Fibroblast of lung (primary cell): ENCODE measurements at regions not wholly inside any gene's neighbourhood (a gene's known extent, or its start where the extent isn't known, plus 50 kb on each side); places are given as distances from the start of the nearest gene placed in this dataset.

ENCODE experiments used
- DNase-seq, 2 donors: peaks; one replicate each; pipeline versions ENCODE4 v3.0.0 to v3.0.0-alpha.2; 2010; ENCODE audit warnings: low read depth in 2 of 2
- H2AFZ ChIP-seq: 2 replicates; pipeline ENCODE4 v1.5.1; 2012; ENCODE audit warnings: low read length, control low read depth, inconsistent platforms
- H3K27ac ChIP-seq: 2 replicates; pipeline ENCODE4 v1.5.1; 2011; ENCODE audit warnings: low read length, control low read depth; ENCODE audit not compliant: insufficient read depth
- H3K27me3 ChIP-seq: 2 replicates; pipeline ENCODE4 v1.5.1; 2011; ENCODE audit warnings: mild to moderate bottlenecking, low read length; ENCODE audit not compliant: control insufficient read depth, insufficient read depth
- H3K36me3 ChIP-seq: 2 replicates; pipeline ENCODE4 v1.5.1; 2011; ENCODE audit warnings: low read length; ENCODE audit not compliant: control insufficient read depth, insufficient read depth
- H3K4me1 ChIP-seq: 2 replicates; pipeline ENCODE4 v1.5.1; 2011; ENCODE audit warnings: low read length; ENCODE audit not compliant: control insufficient read depth, insufficient read depth; ENCODE audit errors: extremely low read depth
- H3K4me2 ChIP-seq: 2 replicates; pipeline ENCODE4 v1.5.1; 2011; ENCODE audit warnings: low read length, control low read depth; ENCODE audit not compliant: insufficient read depth; ENCODE audit errors: extremely low read depth
- H3K4me3 ChIP-seq, 4 experiments: fragments of 200-600 bp in 1 of 4; sonication (generic) in 1 of 4; replicated peaks in 1 of 4; 2 replicates each; pipeline ENCODE4 v1.5.1; 2011 to 2016; ENCODE audit warnings: low read length in 4 of 4, low read depth in 3 of 4, mild to moderate bottlenecking in 3 of 4, control low read depth in 2 of 4, inconsistent platforms in 1 of 4, mixed read lengths in 1 of 4; ENCODE audit not compliant: insufficient read depth in 1 of 4; ENCODE audit errors: control extremely low read depth in 1 of 4
- H3K79me2 ChIP-seq: 2 replicates; pipeline ENCODE4 v1.5.1; 2012; ENCODE audit warnings: mild to moderate bottlenecking, low read length, inconsistent platforms; ENCODE audit not compliant: control insufficient read depth, insufficient read depth
- H3K9ac ChIP-seq: 2 replicates; pipeline ENCODE4 v1.5.1; 2011; ENCODE audit warnings: mild to moderate bottlenecking, low read length, control low read depth; ENCODE audit not compliant: insufficient read depth
- H3K9me3 ChIP-seq: 2 replicates; pipeline ENCODE4 v1.5.1; 2012; ENCODE audit warnings: low read depth, low read length; ENCODE audit not compliant: control insufficient read depth, insufficient read depth
- H4K20me1 ChIP-seq: 2 replicates; pipeline ENCODE4 v1.5.1; 2011; ENCODE audit warnings: low read length; ENCODE audit not compliant: control insufficient read depth, insufficient read depth; ENCODE audit errors: extremely low read depth
- EZH2 ChIP-seq: IDR thresholded peaks from 2 replicates; pipeline ENCODE4 v1.5.1; 2012; ENCODE audit warnings: low read length, control low read depth, mild to moderate bottlenecking; ENCODE audit errors: missing control alignments
- TF ChIP-seq, protein P1 (sequence below), 2 donors: IDR thresholded peaks in 1 of 2; conservative IDR thresholded peaks in 1 of 2; 1 replicate in 1 of 2; 2 replicates in 1 of 2; pipeline ENCODE4 v1.5.1; 2011 to 2012; ENCODE audit warnings: low read length in 2 of 2, control low read depth in 1 of 2, inconsistent platforms in 1 of 2, low read depth in 1 of 2, mild to moderate bottlenecking in 1 of 2

DNA sequence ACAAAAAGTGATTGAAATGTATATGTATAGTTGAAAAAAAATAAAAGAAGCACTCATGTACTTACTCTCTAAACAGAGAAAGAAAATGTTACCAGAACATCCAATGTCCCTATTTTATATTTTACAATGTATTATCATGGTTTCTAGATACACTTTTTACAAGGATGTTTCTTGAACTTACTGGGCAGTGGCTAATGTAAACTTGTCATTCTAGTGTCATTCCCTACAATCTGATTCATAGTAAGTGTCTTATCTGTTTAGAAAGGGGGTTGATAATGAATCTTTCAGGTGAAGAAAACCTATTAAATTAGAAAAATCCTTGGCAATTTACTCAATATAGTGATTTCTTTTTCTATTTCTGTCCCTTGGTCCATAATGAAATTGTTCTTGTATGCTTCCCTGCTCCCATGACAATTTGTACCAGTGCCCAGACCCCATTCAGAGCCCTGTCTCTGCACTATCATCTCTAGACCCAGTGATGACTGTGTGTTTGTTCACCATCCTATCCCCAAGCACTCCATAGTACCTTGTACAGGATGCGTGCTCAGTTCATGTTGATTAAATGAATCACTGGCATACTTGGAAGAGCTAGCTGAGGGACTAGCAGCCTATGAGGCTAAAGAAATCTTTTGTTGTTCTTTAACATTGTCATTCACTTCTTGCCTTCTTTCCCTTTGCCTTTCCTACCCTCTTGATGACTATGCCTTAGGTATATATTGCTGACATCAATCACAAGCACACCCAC lies 101.2 kb downstream of the HMHB1 start:
- Histone ChIP-seq H3K4me3 (no peak overlapping the region), H3K9ac (no peak overlapping the region), H2AFZ (peak overlapping the region; percentile 47), H3K79me2 (no peaks in the 10 kb centered on the region), H4K20me1 (no peaks in the 10 kb centered on the region), H3K4me2 (no peak overlapping the region), H3K27ac (no peak overlapping the region), H3K9me3 (no peaks in the 10 kb centered on the region), H3K36me3 (no peaks in the 10 kb centered on the region), H3K4me1 (peaks cover 4% of the 10 kb centered on the region), H3K27me3 (no peaks in the 10 kb centered on the region)
- no peak for TF ChIP-seq EZH2
- TF ChIP-seq, protein P1, sequence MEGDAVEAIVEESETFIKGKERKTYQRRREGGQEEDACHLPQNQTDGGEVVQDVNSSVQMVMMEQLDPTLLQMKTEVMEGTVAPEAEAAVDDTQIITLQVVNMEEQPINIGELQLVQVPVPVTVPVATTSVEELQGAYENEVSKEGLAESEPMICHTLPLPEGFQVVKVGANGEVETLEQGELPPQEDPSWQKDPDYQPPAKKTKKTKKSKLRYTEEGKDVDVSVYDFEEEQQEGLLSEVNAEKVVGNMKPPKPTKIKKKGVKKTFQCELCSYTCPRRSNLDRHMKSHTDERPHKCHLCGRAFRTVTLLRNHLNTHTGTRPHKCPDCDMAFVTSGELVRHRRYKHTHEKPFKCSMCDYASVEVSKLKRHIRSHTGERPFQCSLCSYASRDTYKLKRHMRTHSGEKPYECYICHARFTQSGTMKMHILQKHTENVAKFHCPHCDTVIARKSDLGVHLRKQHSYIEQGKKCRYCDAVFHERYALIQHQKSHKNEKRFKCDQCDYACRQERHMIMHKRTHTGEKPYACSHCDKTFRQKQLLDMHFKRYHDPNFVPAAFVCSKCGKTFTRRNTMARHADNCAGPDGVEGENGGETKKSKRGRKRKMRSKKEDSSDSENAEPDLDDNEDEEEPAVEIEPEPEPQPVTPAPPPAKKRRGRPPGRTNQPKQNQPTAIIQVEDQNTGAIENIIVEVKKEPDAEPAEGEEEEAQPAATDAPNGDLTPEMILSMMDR (conservative IDR thresholded peaks at IDR 0.05 in 1 of 2, IDR thresholded peaks at IDR 0.05 in 1 of 2; ENCODE audit: low read depth in 1 of 2, low read length in 2 of 2), result no peak
- DNase-seq, result peak; percentile 27 to 91

DNA sequence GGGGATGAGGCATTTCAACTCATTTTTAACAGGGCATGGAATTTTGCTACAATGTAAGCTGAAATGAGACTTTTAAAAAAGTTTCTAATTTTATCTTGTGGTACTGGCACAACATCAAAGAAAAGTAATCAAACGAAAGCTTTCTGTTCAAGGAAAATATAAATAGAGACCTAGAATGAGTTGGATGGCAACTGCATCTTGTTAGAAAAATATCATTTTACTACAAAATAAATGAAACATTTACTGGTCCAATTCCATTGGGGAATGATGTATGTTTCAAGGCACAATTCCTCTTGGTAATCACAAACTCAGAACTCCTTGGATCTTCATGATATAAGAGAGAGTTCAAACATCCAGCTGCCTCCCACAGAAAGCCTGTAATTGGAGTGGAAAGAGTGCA lies 102.8 kb downstream of the HMHB1 start:
- H3K27me3 ChIP-seq, result no peaks in the 10 kb centered on the region
- no peaks in the 10 kb centered on the region for H3K36me3 ChIP-seq
- H3K79me2 ChIP-seq, result no peaks in the 10 kb centered on the region
- DNase-seq, result no peak
- no peaks in the 10 kb centered on the region for H3K9me3 ChIP-seq
- TF ChIP-seq, protein P1 (conservative IDR thresholded peaks at IDR 0.05 in 1 of 2, IDR thresholded peaks at IDR 0.05 in 1 of 2; ENCODE audit: low read depth in 1 of 2, low read length in 2 of 2), result no peak
- no peak for TF ChIP-seq EZH2
- no peaks in the 10 kb centered on the region for H4K20me1 ChIP-seq
- H3K4me2 ChIP-seq, result no peak overlapping the region
- no peak overlapping the region for H2AFZ ChIP-seq
- H3K4me3 ChIP-seq, result no peak overlapping the region
- H3K27ac ChIP-seq, result no peak overlapping the region
- peaks cover 4% of the 10 kb centered on the region for H3K4me1 ChIP-seq
- no peak overlapping the region for H3K9ac ChIP-seq

DNA sequence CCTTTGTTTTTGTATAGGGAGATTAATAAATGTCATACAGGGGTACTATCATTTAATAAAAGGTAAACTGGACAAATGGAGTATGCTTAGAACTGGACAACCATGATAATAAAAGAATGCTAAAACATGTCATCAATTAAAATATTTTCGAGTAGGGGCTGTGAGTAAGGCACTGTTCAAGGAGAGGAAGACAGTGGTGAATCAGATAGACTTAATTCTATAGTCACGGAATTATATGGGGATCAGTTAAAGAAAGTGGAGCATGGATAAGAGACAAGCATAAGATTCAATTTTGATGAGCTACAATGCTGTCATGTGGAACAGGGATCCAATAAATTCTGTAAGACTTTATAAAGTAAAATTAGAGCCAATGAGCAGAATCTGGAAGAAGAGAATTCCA lies 104.5 kb downstream of the HMHB1 start:
- Histone ChIP-seq H3K4me3 (no peak overlapping the region), H3K36me3 (no peaks in the 10 kb centered on the region), H3K9ac (no peak overlapping the region), H2AFZ (no peak overlapping the region), H3K79me2 (no peaks in the 10 kb centered on the region), H3K4me1 (peaks cover 4% of the 10 kb centered on the region), H4K20me1 (no peaks in the 10 kb centered on the region), H3K4me2 (no peak overlapping the region), H3K27me3 (no peaks in the 10 kb centered on the region), H3K27ac (no peak overlapping the region), H3K9me3 (no peaks in the 10 kb centered on the region)
- TF ChIP-seq, protein P1 (conservative IDR thresholded peaks at IDR 0.05 in 1 of 2, IDR thresholded peaks at IDR 0.05 in 1 of 2; ENCODE audit: low read depth in 1 of 2, low read length in 2 of 2), result no peak
- no peak for TF ChIP-seq EZH2
- DNase-seq, result no peak
